Activated CD8-positive, alpha-beta T cell treated with anti-CD3 and anti-CD28 coated beads, Interleukin-2, amount 10 ng/mL, durations not matched to agents 7 days and 5 days (primary cell): ENCODE measurements at regions not wholly inside any gene's neighbourhood (a gene's known extent, or its start where the extent isn't known, plus 50 kb on each side); places are given as distances from the start of the nearest gene placed in this dataset.

Source experiments
- ATAC-seq: fragments of 150-1000 bp; cut with Tn5 transposase; one replicate; pipeline ENCODE4 v1.10.0; 2021; ENCODE audit warnings: moderate library complexity
- CTCF ChIA-PET: fragments of 350-600 bp; sonication (Branson Sonifier 250); formaldehyde crosslinking; loops from one replicate; lab custom pipeline; 2021; ENCODE audit warnings: antibody characterized with exemption; lab: Charles Lee
- POLR2A ChIA-PET: fragments of 350-600 bp; sonication (Branson Sonifier 250); formaldehyde crosslinking; loops from one replicate; lab custom pipeline; 2021; ENCODE audit warnings: antibody characterized with exemption; lab: Charles Lee
- DNase-seq: peaks from one replicate; pipeline ENCODE4 v3.0.0-alpha.2; 2020
- H3K27ac Mint-ChIP-seq: one replicate; pipeline ENCODE4 v1.8.0; 2021; ENCODE audit warnings: mild to moderate bottlenecking, mixed read lengths
- H3K27me3 Mint-ChIP-seq: one replicate; pipeline ENCODE4 v1.8.0; 2021; ENCODE audit warnings: low read depth, mixed read lengths
- H3K36me3 Mint-ChIP-seq: one replicate; pipeline ENCODE4 v1.8.0; 2021; ENCODE audit warnings: low read depth, mixed read lengths
- H3K4me1 Mint-ChIP-seq: one replicate; pipeline ENCODE4 v1.8.0; 2021; ENCODE audit warnings: low read depth, mixed read lengths
- H3K4me3 Mint-ChIP-seq: one replicate; pipeline ENCODE4 v1.8.0; 2021; ENCODE audit warnings: mild to moderate bottlenecking, mixed read lengths
- H3K9me3 Mint-ChIP-seq: one replicate; pipeline ENCODE4 v1.8.0; 2022; ENCODE audit warnings: mixed read lengths; ENCODE audit not compliant: insufficient read depth

- DNase-seq (no peak), ATAC-seq (no peak)
- Mint-ChIP-seq H3K4me1 (no peaks in the 10 kb centered on the region), H3K4me3 (no peak overlapping the region), H3K27me3 (no peaks in the 10 kb centered on the region), H3K36me3 (no peaks in the 10 kb centered on the region), H3K9me3 (peaks cover 3% of the 10 kb centered on the region), H3K27ac (no peak overlapping the region)
- CTCF ChIA-PET, result no interaction called here
- POLR2A ChIA-PET, result no interaction called here
Observed at GRCh38 chr13:85261757-85262346, 537.4 kb downstream of the SLITRK6 start.

DNA sequence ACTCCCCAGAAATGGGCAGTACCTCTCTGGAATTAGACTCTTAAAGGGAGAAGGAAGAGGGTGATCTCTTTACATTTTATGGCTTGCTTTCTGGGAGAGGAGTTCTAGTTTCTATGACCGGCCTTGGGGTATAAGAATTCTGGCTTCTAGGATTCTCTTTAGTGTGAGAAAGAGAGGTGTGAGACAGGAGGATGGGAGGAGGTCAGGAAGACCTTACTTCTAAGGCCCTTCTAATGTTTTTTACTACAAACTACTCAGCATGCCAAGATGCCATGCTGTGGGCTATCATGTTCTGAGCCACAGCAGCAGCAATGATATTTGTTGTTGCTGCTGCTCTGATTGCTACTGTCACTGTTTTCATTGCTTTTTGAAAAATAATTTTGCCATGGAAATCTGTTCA, 538.3 kb downstream of the SLITRK6 start:
- DNase-seq (no peak), ATAC-seq (no peak)
- H3K9me3 Mint-ChIP-seq, result no peaks in the 10 kb centered on the region
- POLR2A ChIA-PET, result no interaction called here
- CTCF ChIA-PET, result no interaction called here
- H3K36me3 Mint-ChIP-seq, result no peaks in the 10 kb centered on the region
- H3K4me1 Mint-ChIP-seq, result no peaks in the 10 kb centered on the region
- no peak overlapping the region for H3K4me3 Mint-ChIP-seq
- H3K27me3 Mint-ChIP-seq, result no peaks in the 10 kb centered on the region
- H3K27ac Mint-ChIP-seq, result no peak overlapping the region

GRCh38 chr13:85255978-85256377, 543.2 kb downstream of the SLITRK6 start:
- Mint-ChIP-seq H3K9me3 (no peaks in the 10 kb centered on the region), H3K4me3 (no peak overlapping the region), H3K27me3 (no peaks in the 10 kb centered on the region), H3K36me3 (no peaks in the 10 kb centered on the region), H3K27ac (no peak overlapping the region), H3K4me1 (no peaks in the 10 kb centered on the region)
- no peak for DNase-seq
- CTCF ChIA-PET, result no interaction called here
- POLR2A ChIA-PET, result no interaction called here
- ATAC-seq, result no peak

DNA sequence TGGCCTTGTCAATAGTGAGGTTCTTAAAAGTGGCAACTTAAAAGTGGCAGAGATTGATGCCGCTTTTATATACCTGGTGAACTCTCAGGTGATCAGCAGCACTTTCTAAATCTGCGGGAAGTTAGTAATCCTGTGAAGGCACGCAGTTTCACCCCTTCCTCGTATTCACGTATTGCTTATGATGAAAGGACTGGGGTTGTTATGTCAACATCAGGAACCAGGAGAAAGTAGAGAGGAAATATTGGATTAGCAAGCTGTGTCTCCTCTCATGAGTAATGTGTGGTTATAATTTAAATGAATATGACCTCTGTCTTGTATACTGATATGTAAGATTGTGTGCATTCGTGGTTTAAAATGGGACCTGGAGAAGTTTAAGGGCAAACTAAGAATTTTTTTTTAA, 544.6 kb downstream of the SLITRK6 start:
- ChIA-PET POLR2A (no interaction called here), CTCF (no interaction called here)
- no peaks in the 10 kb centered on the region for H3K9me3 Mint-ChIP-seq
- H3K27me3 Mint-ChIP-seq, result no peaks in the 10 kb centered on the region
- H3K27ac Mint-ChIP-seq, result no peak overlapping the region
- H3K4me3 Mint-ChIP-seq, result no peak overlapping the region
- ATAC-seq (no peak), DNase-seq (no peak)
- no peaks in the 10 kb centered on the region for H3K4me1 Mint-ChIP-seq
- H3K36me3 Mint-ChIP-seq, result no peaks in the 10 kb centered on the region

GRCh38 chr13:85249151-85249550, 550.1 kb downstream of the SLITRK6 start:
- H3K27ac Mint-ChIP-seq, result no peak overlapping the region

GRCh38 chr13:85247780-85248179, 551.4 kb downstream of the SLITRK6 start:
- no peaks in the 10 kb centered on the region for H3K27me3 Mint-ChIP-seq
- CTCF ChIA-PET, result no interaction called here
- DNase-seq (no peak), ATAC-seq (no peak)
- no peak overlapping the region for H3K4me3 Mint-ChIP-seq
- H3K9me3 Mint-ChIP-seq, result no peaks in the 10 kb centered on the region
- no peak overlapping the region for H3K27ac Mint-ChIP-seq
- H3K4me1 Mint-ChIP-seq, result no peaks in the 10 kb centered on the region
- no peaks in the 10 kb centered on the region for H3K36me3 Mint-ChIP-seq
- POLR2A ChIA-PET, result no interaction called here

More at GRCh38 chr13:85249151-85249550, 550.1 kb downstream of the SLITRK6 start:
- no peaks in the 10 kb centered on the region for H3K4me1 Mint-ChIP-seq
- ATAC-seq, result no peak
- no peaks in the 10 kb centered on the region for H3K36me3 Mint-ChIP-seq
- no peaks in the 10 kb centered on the region for H3K9me3 Mint-ChIP-seq
- POLR2A ChIA-PET, result no interaction called here
- CTCF ChIA-PET, result no interaction called here
- H3K4me3 Mint-ChIP-seq, result no peak overlapping the region
- H3K27me3 Mint-ChIP-seq, result no peaks in the 10 kb centered on the region
- DNase-seq, result no peak

DNA sequence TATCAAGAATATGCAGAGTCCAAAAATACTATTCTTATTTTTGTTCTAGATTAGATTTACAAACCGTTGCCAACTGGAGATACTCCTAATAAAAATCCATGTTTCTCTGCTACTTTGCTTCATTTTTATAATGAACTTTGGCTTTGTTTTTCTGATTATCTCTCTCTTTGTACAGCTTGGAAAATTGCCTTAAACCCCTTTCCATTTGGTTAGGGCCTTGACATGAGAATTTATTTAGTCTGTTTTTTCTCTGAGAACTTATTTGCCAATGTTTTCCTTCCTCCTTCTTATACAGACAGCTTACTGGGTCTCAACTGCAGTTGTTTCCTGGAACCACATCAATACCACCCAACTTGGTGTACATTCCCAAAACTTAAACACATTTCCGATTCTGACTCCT, 555.4 kb downstream of the SLITRK6 start:
- Mint-ChIP-seq H3K4me3 (no peak overlapping the region), H3K9me3 (no peaks in the 10 kb centered on the region), H3K27me3 (no peaks in the 10 kb centered on the region), H3K27ac (no peak overlapping the region), H3K36me3 (no peaks in the 10 kb centered on the region), H3K4me1 (no peaks in the 10 kb centered on the region)
- ATAC-seq (no peak), DNase-seq (no peak)
- ChIA-PET CTCF (no interaction called here), POLR2A (no interaction called here)

DNA sequence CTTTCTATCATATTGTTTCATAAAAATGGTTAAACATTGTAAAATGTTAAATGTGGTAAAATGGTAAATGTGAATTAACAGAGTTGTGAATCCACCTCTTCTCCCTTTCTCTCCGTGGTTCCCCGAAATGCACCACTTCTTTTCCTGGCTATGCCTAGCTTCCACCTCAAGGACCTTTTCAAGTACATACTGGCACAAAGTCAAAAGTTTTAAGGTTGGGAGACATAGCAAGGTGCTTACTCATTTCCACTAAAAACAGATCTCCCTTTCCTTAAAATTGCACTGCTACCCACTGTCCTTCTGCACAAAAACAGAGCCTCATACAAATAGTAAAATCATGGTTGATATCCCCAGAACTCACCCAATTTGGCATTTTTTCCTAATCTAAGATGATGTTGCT, 558.2 kb downstream of the SLITRK6 start:
- no peak overlapping the region for H3K27ac Mint-ChIP-seq
- H3K4me3 Mint-ChIP-seq, result no peak overlapping the region
- CTCF ChIA-PET, result no interaction called here
- no peaks in the 10 kb centered on the region for H3K4me1 Mint-ChIP-seq
- H3K9me3 Mint-ChIP-seq, result no peaks in the 10 kb centered on the region
- DNase-seq (no peak), ATAC-seq (no peak)
- POLR2A ChIA-PET, result no interaction called here
- no peaks in the 10 kb centered on the region for H3K36me3 Mint-ChIP-seq
- H3K27me3 Mint-ChIP-seq, result no peaks in the 10 kb centered on the region

GRCh38 chr13:85236413-85236812, 562.8 kb downstream of the SLITRK6 start:
- no peaks in the 10 kb centered on the region for H3K4me1 Mint-ChIP-seq
- H3K4me3 Mint-ChIP-seq, result no peak overlapping the region
- H3K27me3 Mint-ChIP-seq, result no peaks in the 10 kb centered on the region
- CTCF ChIA-PET, result no interaction called here
- H3K27ac Mint-ChIP-seq, result no peak overlapping the region
- DNase-seq (no peak), ATAC-seq (no peak)
- no peaks in the 10 kb centered on the region for H3K36me3 Mint-ChIP-seq
- no peaks in the 10 kb centered on the region for H3K9me3 Mint-ChIP-seq
- POLR2A ChIA-PET, result no interaction called here

DNA sequence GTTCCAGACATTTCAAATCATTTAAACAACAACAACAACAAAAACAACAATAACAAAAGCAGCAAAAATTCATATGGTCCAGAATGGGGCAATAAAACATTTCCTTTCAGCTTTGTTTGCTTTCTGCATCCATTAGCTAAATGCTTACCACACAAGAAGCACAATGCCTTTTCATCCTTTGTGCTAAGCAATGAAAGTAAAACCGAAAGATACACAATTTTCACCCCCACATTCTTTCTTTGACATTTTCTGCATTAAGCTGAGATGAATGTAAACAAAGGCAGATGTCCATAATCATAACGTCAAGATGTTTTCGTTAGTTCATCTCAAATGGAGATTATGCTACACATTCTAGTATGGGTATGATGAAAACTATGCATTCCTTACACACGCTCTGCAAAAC, 568.5 kb downstream of the SLITRK6 start:
- ATAC-seq (no peak), DNase-seq (no peak)
- Mint-ChIP-seq H3K4me3 (no peak overlapping the region), H3K36me3 (no peaks in the 10 kb centered on the region), H3K9me3 (no peaks in the 10 kb centered on the region), H3K27ac (no peak overlapping the region), H3K4me1 (no peaks in the 10 kb centered on the region), H3K27me3 (no peaks in the 10 kb centered on the region)
- ChIA-PET POLR2A (no interaction called here), CTCF (no interaction called here)

DNA sequence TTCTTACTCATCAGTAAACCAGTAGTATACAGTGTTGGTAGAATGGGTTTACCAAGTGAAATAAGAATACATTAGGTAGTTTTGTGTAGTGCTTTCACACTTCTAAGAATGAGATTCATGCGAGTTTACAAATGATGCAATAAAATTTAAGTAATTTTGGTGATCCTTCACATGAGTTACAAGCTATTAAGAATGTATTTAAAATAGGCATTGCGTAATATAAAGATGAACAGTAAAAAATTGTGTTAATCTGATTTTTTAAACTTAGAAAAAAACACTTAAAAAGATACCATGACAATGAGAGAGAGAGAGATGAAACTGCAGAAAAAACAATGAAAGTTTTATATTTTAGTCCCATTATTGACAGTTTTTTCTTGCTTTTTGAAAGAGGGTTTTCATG, 570.5 kb downstream of the SLITRK6 start:
- POLR2A ChIA-PET, result no interaction called here
- Mint-ChIP-seq H3K4me1 (no peaks in the 10 kb centered on the region), H3K27me3 (no peaks in the 10 kb centered on the region), H3K9me3 (no peaks in the 10 kb centered on the region), H3K36me3 (no peaks in the 10 kb centered on the region), H3K27ac (no peak overlapping the region), H3K4me3 (no peak overlapping the region)
- CTCF ChIA-PET, result no interaction called here
- ATAC-seq (no peak), DNase-seq (no peak)

GRCh38 chr13:85223883-85224656, 575.1 kb downstream of the SLITRK6 start:
- Mint-ChIP-seq H3K27me3 (no peaks in the 10 kb centered on the region), H3K4me1 (no peaks in the 10 kb centered on the region), H3K27ac (no peak overlapping the region), H3K36me3 (no peaks in the 10 kb centered on the region), H3K4me3 (no peak overlapping the region), H3K9me3 (no peaks in the 10 kb centered on the region)
- ATAC-seq, result no peak
- DNase-seq, result no peak
- CTCF ChIA-PET, result no interaction called here
- POLR2A ChIA-PET, result no interaction called here

- Mint-ChIP-seq H3K27me3 (no peaks in the 10 kb centered on the region), H3K4me1 (no peaks in the 10 kb centered on the region), H3K9me3 (peaks cover 9% of the 10 kb centered on the region), H3K36me3 (no peaks in the 10 kb centered on the region), H3K27ac (no peak overlapping the region), H3K4me3 (no peak overlapping the region)
- DNase-seq (no peak), ATAC-seq (no peak)
- ChIA-PET POLR2A (no interaction called here), CTCF (no interaction called here)
Observed at GRCh38 chr13:85216576-85216975, 582.6 kb downstream of the SLITRK6 start.
